ENCODE measurements at regions not wholly inside any gene's neighbourhood (a gene's known extent, or its start where the extent isn't known, plus 50 kb on each side); places are given as distances from the start of the nearest gene placed in this dataset.

- TF ChIP-seq POLR2A (IDR thresholded peaks at IDR 0.05; ENCODE audit: low read length) (no peak), GATA1 (IDR thresholded peaks at IDR 0.05; ENCODE audit: low read depth, low read length) (no peak)
Observed at GRCh38 chr13:88896466-88896865, 1225.3 kb downstream of the SLITRK5 start.

Measured in erythroblast (primary cell).